ENCODE measurements at regions not wholly inside any gene's neighbourhood (a gene's known extent, or its start where the extent isn't known, plus 50 kb on each side); places are given as distances from the start of the nearest gene placed in this dataset.
A peak's percentile ranks its signal among the peaks of the same experiment; 100 is the strongest.

DNA sequence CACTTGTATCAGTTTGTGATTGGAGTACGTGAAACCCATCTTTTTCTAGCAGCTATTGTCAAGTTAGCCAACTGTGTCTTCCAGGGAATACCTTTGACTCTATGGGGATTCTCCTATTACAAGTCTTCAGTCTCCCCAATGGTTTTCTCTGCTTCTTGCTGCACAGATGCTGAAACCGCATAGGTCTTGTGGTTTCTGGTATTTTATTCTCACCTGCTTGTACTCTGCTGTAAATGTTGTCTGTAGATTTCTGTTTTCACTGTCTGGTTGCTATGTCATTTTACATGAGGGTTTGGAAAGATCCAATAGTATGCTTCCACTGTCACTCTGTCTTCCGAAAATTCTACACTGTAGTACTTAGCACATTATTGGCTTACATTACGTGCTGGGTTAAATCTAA is 1196.9 kb upstream of the C9orf72 start:
- H3K27ac ChIP-seq: no peak overlapping the region
- POLR2A ChIA-PET (ENCODE audit: low non-redundant PET): no interaction called here
- TF ChIP-seq, protein P1, sequence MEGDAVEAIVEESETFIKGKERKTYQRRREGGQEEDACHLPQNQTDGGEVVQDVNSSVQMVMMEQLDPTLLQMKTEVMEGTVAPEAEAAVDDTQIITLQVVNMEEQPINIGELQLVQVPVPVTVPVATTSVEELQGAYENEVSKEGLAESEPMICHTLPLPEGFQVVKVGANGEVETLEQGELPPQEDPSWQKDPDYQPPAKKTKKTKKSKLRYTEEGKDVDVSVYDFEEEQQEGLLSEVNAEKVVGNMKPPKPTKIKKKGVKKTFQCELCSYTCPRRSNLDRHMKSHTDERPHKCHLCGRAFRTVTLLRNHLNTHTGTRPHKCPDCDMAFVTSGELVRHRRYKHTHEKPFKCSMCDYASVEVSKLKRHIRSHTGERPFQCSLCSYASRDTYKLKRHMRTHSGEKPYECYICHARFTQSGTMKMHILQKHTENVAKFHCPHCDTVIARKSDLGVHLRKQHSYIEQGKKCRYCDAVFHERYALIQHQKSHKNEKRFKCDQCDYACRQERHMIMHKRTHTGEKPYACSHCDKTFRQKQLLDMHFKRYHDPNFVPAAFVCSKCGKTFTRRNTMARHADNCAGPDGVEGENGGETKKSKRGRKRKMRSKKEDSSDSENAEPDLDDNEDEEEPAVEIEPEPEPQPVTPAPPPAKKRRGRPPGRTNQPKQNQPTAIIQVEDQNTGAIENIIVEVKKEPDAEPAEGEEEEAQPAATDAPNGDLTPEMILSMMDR (conservative IDR thresholded peaks at IDR 0.05; ENCODE audit: low read depth): no peak

DNA sequence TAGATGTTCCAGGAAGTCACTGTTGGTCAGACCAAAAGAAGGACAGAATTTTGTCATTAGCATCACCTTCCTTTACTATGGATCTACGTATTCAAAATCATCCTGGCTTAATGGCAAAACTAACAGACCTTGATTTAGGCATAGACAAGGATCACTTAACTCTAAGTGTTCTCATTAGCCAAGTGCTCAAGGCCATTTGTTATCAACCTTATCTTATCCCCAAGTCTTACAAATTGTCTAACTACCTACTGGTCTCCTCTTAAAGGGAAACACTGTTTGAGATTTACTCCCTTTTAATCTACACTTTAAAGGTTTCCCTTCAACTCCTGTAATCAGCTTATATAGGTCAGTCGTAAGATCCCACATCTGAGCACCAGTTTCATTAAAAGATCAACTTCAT is 1197.5 kb upstream of the C9orf72 start:
- CTCF ChIA-PET: no interaction called here
- TF ChIP-seq, protein P1 (conservative IDR thresholded peaks at IDR 0.05; ENCODE audit: low read depth): no peak
- POLR2A ChIA-PET (ENCODE audit: low non-redundant PET): no interaction called here
- H3K27ac ChIP-seq: no peak overlapping the region
- DNase-seq (ENCODE audit: low spot score): no peak

More for the DNA sequence above, 1196.9 kb upstream of the C9orf72 start:
- DNase-seq (ENCODE audit: low spot score): no peak
- CTCF ChIA-PET: interaction anchor here (0.5 kb wide), 1 partner anchor 8 kb away, joined by 3 read pairs; no protein-coding TSS in a partner anchor

DNA sequence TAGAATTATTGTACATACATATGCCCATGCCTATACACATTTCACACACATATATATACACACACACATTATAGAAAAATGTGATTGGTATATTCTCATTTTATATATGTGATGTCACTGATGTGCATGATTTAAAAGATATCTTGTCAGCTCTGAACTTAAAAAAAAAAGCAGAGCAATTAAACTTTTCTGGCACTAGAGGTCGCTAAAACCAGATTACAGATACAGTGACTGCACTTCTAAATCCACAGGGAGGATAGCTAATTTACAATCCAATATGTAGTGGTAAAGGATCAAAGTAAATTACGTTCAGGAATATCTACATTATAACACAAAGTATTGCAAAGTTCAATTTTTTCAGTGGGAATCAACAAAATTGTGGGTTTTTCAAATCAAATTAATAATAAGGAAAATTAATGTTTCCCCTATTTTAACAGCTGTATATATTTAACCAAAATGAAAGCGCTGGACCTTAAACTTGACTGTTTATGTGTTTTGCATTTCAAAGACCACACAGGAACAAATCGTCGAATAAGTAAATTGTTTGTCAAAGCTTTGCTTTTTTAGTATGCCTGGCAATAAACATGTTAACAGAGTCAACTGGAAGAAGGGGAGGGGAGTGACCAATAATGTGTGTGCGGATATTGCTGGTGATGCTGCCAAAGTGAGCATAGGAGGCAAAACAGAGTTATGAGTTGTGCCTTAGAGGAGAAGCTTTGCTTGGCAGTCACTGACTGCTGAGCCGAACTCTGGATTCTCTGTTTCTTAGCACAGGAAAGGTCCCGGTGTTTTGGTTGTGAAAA is 1201.4 kb upstream of the C9orf72 start:
- TF ChIP-seq, protein P1 (conservative IDR thresholded peaks at IDR 0.05; ENCODE audit: low read depth): peak; percentile 88
- peak; percentile 29 for DNase-seq (ENCODE audit: low spot score)
- H3K27ac ChIP-seq: no peak overlapping the region
- ChIA-PET CTCF (interaction anchor here (0.6 to 1.6 kb wide), 22 partner anchors 9 to 1527 kb away, joined by 3 to 12 read pairs (median 3); partner anchors contain the start of gene LINGO2), POLR2A (ENCODE audit: low non-redundant PET) (no interaction called here)

DNA sequence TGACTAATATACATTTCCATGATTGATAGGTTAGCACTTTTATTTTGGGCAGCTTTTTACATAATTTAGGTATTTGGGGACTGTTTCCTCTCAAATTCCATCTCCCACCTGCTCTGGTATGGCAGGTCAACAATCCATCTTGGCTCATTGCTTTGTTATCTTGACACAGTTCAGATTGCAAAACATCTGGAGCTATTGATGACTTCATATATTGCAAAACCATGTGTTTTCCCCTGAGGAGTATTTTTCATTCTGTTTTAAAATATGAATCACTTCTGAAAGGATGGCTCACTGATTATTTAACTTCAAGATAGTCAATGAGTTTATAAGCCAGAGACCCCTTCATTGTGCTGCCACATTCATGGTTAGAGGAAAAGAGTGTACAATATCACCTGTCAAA is 1206.0 kb upstream of the C9orf72 start:
- TF ChIP-seq, protein P1 (conservative IDR thresholded peaks at IDR 0.05; ENCODE audit: low read depth): no peak
- no peak overlapping the region for H3K27ac ChIP-seq
- CTCF ChIA-PET: no interaction called here
- POLR2A ChIA-PET (ENCODE audit: low non-redundant PET): no interaction called here
- DNase-seq (ENCODE audit: low spot score): peak; percentile 34

DNA sequence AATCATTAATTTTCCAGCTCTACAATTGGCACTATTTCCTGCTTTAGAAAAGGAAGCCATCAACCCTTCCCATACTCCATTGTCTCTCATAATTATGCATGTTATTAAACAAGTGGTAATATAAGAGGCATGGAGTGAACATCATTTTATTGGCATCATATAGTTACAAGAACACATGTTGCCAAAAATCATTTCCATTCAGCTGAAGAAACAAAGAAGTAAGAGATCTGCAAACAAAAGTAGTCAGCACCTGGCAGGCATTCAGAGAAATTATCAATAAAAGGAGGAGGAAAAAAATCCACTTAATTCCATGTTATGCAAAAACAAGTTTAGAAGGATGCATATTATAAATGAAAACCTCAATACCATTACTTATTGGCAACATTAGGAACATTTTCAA is 1208.2 kb upstream of the C9orf72 start:
- TF ChIP-seq, protein P1 (conservative IDR thresholded peaks at IDR 0.05; ENCODE audit: low read depth): no peak
- CTCF ChIA-PET: interaction anchor here (0.6 kb wide), 1 partner anchor 979 kb away, joined by 3 read pairs; no protein-coding TSS in a partner anchor
- POLR2A ChIA-PET (ENCODE audit: low non-redundant PET): no interaction called here
- no peak overlapping the region for H3K27ac ChIP-seq
- no peak for DNase-seq (ENCODE audit: low spot score)

DNA sequence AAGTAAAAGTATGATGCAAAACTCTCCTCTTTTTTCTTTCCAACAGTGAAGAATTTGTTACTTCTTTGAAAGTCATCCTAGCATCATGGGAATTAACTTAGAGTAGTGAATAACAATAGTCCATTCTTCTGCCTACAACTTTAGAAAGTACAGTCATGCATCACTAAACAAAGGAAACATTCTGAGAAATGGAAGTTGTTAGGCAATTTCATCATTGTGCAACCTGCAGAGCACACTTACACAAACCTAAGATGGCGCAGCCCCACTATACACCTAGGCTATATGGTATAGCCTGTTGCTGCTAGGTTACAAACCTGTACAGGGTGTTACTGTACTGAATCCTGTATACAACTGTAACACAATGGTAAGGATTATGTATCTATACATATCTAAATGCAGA is 1209.3 kb upstream of the C9orf72 start:
- TF ChIP-seq, protein P1 (conservative IDR thresholded peaks at IDR 0.05; ENCODE audit: low read depth): no peak
- POLR2A ChIA-PET (ENCODE audit: low non-redundant PET): no interaction called here
- CTCF ChIA-PET: no interaction called here
- no peak for DNase-seq (ENCODE audit: low spot score)
- H3K27ac ChIP-seq: no peak overlapping the region

All from RWPE1 (cell line).